HG03342 (cell line): ENCODE measurements at regions not wholly inside any gene's neighbourhood (a gene's known extent, or its start where the extent isn't known, plus 50 kb on each side); places are given as distances from the start of the nearest gene placed in this dataset.

Source experiments
- ATAC-seq: cut with Tn5 transposase; IDR thresholded peaks from one replicate; pipeline ENCODE4 v1.9.1; 2021; ENCODE audit warnings: mild to moderate bottlenecking, moderate library complexity; ENCODE audit not compliant: unreplicated experiment

DNA sequence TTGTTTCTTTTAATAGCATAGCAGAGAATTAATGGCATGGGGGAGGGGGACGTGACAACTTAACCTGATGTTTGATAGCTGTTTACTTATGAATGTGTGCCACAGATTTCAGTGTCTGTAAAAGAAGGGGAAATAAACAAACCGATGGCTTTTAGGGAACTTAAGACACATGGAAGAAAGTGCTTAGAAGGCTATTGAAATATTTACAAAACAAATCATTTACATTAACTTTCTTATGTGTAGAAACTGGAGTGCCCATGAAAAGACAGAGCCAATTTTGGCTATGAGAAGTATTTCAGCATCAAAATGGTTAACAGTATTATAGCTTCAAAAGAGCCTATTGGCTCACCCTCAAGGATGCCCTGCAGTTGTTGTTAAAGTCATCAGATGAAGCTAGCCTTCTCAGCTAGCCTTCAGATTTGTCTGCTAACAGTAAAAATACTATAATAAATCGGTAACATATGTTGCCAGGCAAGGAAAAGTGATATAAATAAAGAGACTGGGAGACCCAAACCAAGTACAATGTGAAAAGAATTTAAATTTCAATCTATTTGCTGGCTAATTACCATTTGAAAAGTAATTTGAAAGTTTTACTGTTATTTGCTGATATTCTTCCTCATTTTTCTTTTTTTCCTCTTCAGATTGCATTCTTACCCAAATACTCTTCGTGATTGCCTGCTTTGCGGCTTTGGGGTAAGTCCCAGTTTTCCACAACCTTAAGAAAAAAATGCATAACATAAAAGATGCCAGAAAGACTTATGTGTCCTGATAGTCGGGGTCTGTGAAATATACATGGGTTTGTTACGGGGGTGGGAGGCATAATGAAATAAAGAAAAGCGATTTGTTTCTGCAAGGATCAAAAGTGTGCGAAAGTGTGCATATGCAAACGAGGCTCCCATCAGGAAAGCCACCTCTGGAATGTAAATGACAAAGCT lies 256.4 kb downstream of the MEIS1 start:
- no peak for ATAC-seq

DNA sequence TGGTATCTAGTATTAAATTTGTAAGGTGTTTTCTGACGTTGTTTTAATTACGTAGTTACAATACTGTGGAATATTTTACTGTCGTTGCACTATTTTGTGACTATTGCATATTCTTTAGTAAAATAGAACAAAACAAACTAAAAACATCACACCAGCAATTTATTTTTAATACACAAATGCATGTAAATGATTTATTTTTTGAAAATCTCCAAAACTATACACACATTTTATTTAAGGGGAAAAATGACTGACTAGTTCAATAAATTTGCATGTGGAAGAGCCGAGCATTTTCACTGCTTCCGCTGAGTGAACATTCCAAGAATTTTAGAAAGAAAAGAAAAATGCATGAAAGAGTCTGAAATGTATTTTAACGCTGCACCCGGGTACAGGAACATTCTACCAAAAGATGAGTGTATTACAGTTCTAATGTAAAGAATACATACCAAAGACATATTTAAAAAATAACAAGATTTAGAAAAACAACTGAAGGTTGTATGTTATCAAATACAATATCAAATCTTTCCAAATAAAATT lies 257.7 kb downstream of the MEIS1 start:
- no peak for ATAC-seq

DNA sequence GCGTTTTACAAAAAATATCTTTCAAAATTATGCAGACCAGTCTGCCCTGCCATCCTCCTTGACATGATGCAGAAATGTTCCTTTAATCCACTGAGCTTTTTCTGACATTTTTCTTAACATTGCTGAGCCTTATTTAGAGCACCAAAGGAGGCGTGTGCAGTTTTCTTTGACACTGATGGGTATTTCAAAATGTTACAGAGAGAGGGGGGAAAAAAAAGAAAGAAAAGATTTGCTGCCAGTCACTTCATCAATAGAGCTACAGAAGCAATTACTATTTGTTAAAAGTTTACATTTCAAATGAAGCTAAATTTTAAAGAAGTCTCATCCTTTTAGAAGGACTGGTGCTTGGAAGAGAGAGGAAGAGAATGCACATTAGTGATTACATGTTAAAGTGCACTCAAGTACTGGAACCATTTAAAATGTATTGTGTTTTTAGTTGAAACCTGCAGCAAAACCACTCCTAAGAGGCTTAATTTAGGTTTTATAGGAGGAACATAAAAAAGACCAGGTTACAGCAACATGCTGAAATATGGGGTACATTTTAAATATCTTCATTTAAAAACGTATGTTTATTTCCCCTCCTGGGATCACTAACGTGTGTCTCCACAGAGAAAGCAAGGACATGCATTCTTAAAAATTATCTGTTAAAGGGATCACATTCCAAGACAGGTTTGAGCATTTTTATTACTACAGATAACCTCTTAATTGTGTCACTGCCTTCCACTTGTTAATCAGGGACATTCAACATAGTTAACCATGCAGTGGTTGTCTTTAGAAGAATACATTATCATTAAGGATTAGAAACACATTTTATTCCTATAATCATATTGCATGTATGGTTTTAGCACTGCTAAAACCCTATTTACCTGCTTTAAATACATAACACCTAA lies 258.4 kb downstream of the MEIS1 start:
- no peak for ATAC-seq

DNA sequence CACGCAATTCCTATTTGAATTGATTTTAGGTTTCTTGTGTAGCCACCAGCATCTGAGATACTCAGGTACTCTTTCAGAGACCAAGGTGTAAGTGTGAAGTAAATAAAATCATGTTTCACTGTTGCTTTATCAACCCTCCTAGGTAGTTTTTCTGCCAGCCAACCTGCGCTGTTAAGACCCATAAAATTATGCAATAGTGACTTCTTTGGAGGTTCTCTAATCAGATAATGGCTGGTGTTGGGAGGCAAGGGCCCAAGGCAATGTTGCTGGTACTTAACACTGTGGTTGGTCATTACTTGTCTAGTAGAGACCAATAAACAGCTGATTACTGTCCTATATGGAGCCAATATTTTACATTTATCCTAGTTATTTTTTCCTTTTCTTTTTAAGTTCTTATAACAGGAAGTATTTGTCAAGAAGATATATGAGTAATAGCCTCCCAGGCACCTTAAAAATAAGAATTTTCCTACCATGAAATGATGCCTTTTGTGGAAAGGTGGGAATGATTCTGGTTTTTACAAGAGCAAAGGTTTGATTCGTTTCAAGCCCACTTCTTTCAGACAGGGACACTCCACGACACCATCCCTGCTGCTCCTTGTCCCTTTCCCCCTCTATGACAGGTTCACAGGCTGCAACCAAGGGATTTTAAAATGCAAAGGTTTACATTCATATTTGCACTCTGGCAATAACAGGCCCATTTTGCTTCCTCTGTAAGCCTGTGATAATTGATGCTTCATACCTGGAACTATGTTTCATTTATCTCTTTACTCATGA lies 259.3 kb downstream of the MEIS1 start:
- no peak for ATAC-seq

DNA sequence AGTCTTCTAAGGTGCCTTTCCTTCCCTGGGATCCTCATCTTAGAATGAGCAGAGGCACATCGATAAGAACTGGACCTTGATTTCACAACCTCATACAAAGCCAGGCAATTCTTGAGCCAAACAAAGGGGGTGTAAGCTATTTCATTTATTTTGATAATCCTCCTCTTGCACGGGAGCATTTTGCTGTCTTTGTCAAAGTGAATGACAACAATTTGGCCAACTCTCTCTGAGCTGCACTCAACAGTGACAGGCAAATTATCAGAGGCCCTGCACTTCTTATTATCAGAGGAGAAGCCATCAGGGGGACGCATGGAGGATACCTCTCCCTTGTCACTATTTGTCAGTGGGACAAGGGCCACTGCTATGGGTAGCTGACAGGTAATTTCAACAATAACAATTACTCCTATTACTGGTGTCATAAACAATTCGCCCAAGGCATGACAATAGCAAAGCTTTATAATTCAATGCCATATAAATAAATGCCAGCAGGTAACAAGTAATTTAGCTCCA lies 260.4 kb downstream of the MEIS1 start:
- ATAC-seq: no peak

GRCh38 chr2:66696374-66696773 lies 261.4 kb downstream of the MEIS1 start:
- ATAC-seq: no peak

GRCh38 chr2:66696886-66697285 lies 262.0 kb downstream of the MEIS1 start:
- ATAC-seq: no peak

GRCh38 chr2:66697366-66697765 lies 262.4 kb downstream of the MEIS1 start:
- ATAC-seq: no peak

GRCh38 chr2:66698091-66698490 lies 263.2 kb downstream of the MEIS1 start:
- no peak for ATAC-seq

DNA sequence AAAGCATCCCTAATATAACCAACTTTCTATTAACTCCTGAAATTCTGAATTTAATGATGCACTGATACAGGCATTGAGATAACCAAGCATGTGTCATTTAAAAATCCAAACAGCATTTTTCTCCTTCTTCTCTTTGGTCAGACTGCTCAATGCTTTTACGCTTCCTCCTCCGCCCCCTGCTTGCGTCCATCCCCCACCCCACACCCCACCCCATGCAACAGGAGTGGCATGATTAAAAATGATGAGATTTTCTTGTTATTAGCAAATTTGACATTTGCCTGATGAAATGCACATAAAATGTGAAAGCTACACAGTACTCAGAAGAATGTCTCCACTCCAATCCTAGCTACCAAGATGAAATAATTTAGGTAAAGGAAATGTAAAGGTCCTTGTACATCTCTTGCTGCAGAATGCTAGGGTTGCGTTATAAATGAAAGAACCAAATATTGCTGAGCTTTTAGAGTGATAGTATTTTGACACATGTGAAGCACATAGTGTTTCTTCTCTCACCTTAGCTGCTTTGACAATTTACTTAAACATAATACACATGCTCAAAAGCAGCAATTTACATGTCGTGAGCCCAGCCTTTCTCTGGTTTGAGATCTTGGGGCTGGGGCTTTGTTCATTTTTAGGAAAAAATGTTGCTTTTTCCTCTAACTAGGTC lies 263.8 kb downstream of the MEIS1 start:
- no peak for ATAC-seq

GRCh38 chr2:66699416-66699792 lies 264.5 kb downstream of the MEIS1 start:
- no peak for ATAC-seq

- ATAC-seq: no peak
These were observed 265.1 kb downstream of the MEIS1 start for GRCh38 chr2:66699793-66700676.

GRCh38 chr2:66700677-66701066 lies 265.7 kb downstream of the MEIS1 start:
- ATAC-seq: no peak

DNA sequence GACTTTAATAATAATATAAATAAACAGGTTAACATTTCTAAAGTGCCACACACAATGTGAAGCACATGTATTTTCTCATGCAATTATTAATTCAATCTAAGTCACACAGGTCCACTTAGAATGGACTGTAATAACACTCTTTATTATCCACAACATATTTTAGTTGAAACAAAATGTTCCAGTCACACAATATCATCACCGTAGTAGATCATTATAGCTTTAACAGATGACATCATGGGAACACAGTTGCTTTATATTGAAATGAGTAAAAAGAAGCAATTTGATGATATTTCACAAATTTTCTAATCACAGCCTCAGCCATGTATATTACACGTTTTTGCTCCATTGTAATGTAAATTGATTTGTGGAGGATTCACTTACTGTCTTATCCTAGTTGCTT lies 266.3 kb downstream of the MEIS1 start:
- no peak for ATAC-seq

- ATAC-seq: no peak
These were observed 266.7 kb downstream of the MEIS1 start for GRCh38 chr2:66701656-66702055.

- ATAC-seq: no peak
These were observed 267.4 kb downstream of the MEIS1 start for GRCh38 chr2:66702301-66702700.

DNA sequence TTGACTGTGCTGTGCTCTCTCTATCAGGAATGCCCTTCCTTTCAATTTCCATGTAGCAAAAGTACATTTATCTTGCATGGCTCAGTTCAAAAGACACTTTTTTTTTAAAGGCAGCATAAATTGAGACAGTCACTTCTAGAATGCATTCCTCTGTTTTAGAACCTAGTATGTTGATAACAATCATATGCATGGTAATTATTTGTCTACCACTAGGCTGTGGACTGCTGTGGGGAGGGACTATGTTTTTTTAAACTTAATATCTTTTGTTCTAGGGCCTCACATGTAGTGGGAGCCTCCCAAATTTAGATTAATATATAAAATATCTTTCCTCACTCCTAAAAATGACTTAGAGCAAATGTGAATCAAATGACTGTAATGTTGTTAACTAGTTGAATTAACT lies 269.9 kb downstream of the MEIS1 start:
- no peak for ATAC-seq

- ATAC-seq: no peak
These were observed 279.7 kb downstream of the MEIS1 start for GRCh38 chr2:66714610-66715009.
